Stimulated activated CD4-positive, alpha-beta T cell treated with anti-CD3 and anti-CD28 coated beads, Interleukin-15, amount 100 ng/mL, for 24 hours (primary cell): ENCODE measurements at regions not wholly inside any gene's neighbourhood (a gene's known extent, or its start where the extent isn't known, plus 50 kb on each side); places are given as distances from the start of the nearest gene placed in this dataset.

Source experiments
- DNase-seq: peaks from one replicate; pipeline ENCODE4 v3.0.0-alpha.2; 2020

GRCh38 chr2:224210286-224211180 is 171.4 kb upstream of the SERPINE2 start:
- no peak for DNase-seq

- DNase-seq, result no peak
Measured at GRCh38 chr2:224209555-224210285, 170.6 kb upstream of the SERPINE2 start.

GRCh38 chr2:224208443-224208842 is 169.4 kb upstream of the SERPINE2 start:
- DNase-seq, result no peak

- DNase-seq, result no peak
Measured at GRCh38 chr2:224208007-224208406, 168.9 kb upstream of the SERPINE2 start.

- no peak for DNase-seq
Measured at GRCh38 chr2:224206816-224207215, 167.7 kb upstream of the SERPINE2 start.

- no peak for DNase-seq
Measured at GRCh38 chr2:224202281-224202865, 163.3 kb upstream of the SERPINE2 start.

- DNase-seq, result no peak
Measured at GRCh38 chr2:224198436-224198835, 159.3 kb upstream of the SERPINE2 start.

- DNase-seq, result no peak
Measured at GRCh38 chr2:224196810-224197209, 157.7 kb upstream of the SERPINE2 start.

- DNase-seq, result no peak
Measured at GRCh38 chr2:224195925-224196571, 157.0 kb upstream of the SERPINE2 start.

- DNase-seq, result no peak
Measured at GRCh38 chr2:224194161-224194560, 155.1 kb upstream of the SERPINE2 start.

GRCh38 chr2:224191465-224191864 is 152.4 kb upstream of the SERPINE2 start:
- DNase-seq, result no peak

- DNase-seq, result no peak
Measured at GRCh38 chr2:224190936-224191270, 151.8 kb upstream of the SERPINE2 start.

- DNase-seq, result no peak
Measured at GRCh38 chr2:224190234-224190935, 151.3 kb upstream of the SERPINE2 start.

GRCh38 chr2:224187220-224187619 is 148.1 kb upstream of the SERPINE2 start:
- no peak for DNase-seq

GRCh38 chr2:224185023-224185601 is 146.0 kb upstream of the SERPINE2 start:
- no peak for DNase-seq

GRCh38 chr2:224183086-224183485 is 144.0 kb upstream of the SERPINE2 start:
- DNase-seq, result no peak

GRCh38 chr2:224182498-224182897 is 143.4 kb upstream of the SERPINE2 start:
- DNase-seq, result no peak

GRCh38 chr2:224181534-224182155 is 142.6 kb upstream of the SERPINE2 start:
- no peak for DNase-seq

GRCh38 chr2:224180810-224181209 is 141.7 kb upstream of the SERPINE2 start:
- DNase-seq, result no peak

- DNase-seq, result no peak
Measured at GRCh38 chr2:224178056-224178455, 139.0 kb upstream of the SERPINE2 start.

- no peak for DNase-seq
Measured at GRCh38 chr2:224175538-224175937, 136.5 kb upstream of the SERPINE2 start.

- no peak for DNase-seq
Measured at GRCh38 chr2:224174990-224175389, 135.9 kb upstream of the SERPINE2 start.
